T-helper 2 cell treated with Interferon-gamma antibody and Interleukin-4, amounts not matched to agents 5 μg/mL and 100 μg/mL, for 36 hours (primary cell): ENCODE measurements at regions not wholly inside any gene's neighbourhood (a gene's known extent, or its start where the extent isn't known, plus 50 kb on each side); places are given as distances from the start of the nearest gene placed in this dataset.
"Not testable (repeated sequence)": the region's sequence is repeated elsewhere in the genome, so short reads cannot be mapped to it uniquely, and the experiment has no call there.

ENCODE experiments used
- DNase-seq: peaks from one replicate; pipeline ENCODE4 v3.0.0; 2021; ENCODE audit warnings: low spot score
- H3K27ac Mint-ChIP-seq: one replicate; pipeline ENCODE4 v1.8.0; 2021; ENCODE audit warnings: mild to moderate bottlenecking, mixed read lengths
- H3K27me3 Mint-ChIP-seq: one replicate; pipeline ENCODE4 v1.8.0; 2021; ENCODE audit warnings: low read depth, mixed read lengths
- H3K36me3 Mint-ChIP-seq: one replicate; pipeline ENCODE4 v1.8.0; 2021; ENCODE audit warnings: low read depth, mixed read lengths
- H3K4me1 Mint-ChIP-seq: one replicate; pipeline ENCODE4 v1.8.0; 2021; ENCODE audit warnings: low read depth, mixed read lengths
- H3K4me3 Mint-ChIP-seq: one replicate; pipeline ENCODE4 v1.8.0; 2022; ENCODE audit warnings: mild to moderate bottlenecking, moderate library complexity, mixed read lengths
- H3K9me3 Mint-ChIP-seq: one replicate; pipeline ENCODE4 v1.8.0; 2021; ENCODE audit warnings: mixed read lengths

DNA sequence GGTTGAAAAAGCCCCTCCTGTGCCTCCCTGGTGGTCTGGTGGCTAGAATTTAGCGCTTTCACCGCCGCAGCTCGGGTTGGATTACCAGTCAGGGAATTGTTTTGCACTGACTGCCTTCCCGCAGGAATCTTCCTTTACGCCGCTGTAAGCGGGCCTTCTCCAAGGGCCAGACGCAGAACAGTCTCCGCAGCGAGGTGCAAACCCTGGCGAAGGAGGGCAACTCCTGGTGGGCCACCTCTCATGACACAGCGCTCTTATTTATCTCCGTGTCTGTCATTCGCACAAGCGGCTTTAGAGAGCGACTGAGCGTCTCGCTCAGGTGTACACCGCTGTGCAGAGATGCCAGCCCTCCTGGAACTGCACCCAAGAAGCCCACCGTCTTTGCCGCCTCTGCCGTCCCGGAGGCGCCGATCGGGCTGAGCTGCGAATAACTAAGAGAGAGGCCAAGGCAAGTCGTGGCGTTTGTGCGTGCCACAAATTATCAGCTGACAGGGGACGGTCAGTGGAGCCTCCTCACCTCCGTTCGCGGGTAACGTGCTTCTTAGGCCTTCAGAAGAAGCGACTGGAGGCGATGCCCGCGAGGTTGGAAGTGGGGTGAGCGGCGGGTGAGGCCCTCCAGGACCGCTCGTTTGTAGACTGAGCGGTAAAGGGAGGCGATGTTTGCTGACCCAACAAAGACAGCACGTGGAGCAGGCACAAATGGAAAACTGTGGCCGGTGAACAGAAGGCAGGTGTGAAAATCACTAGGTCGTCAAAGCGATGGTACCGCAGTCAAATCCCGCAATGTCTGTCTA is 93.5 kb downstream of the PRKAB2 start:
- Mint-ChIP-seq H3K27me3 (peaks cover 88% of the 10 kb centered on the region), H3K27ac (peak overlapping the region; percentile 47), H3K4me3 (peak overlapping the region; percentile 30), H3K9me3 (no peaks in the 10 kb centered on the region), H3K36me3 (no peaks in the 10 kb centered on the region), H3K4me1 (peaks cover 25% of the 10 kb centered on the region)
- DNase-seq = no peak

GRCh38 chr1:147077936-147078605 is 94.2 kb downstream of the PRKAB2 start:
- DNase-seq = no peak
- Mint-ChIP-seq H3K27ac (no peak overlapping the region), H3K9me3 (no peaks in the 10 kb centered on the region), H3K36me3 (no peaks in the 10 kb centered on the region), H3K4me3 (no peak overlapping the region), H3K27me3 (peaks cover 88% of the 10 kb centered on the region), H3K4me1 (peaks cover 18% of the 10 kb centered on the region)

GRCh38 chr1:147077523-147077922 is 94.7 kb downstream of the PRKAB2 start:
- Mint-ChIP-seq H3K4me3 (no peak overlapping the region), H3K27me3 (peaks cover 89% of the 10 kb centered on the region), H3K9me3 (no peaks in the 10 kb centered on the region), H3K4me1 (peaks cover 20% of the 10 kb centered on the region), H3K36me3 (peaks cover 2% of the 10 kb centered on the region), H3K27ac (no peak overlapping the region)
- no peak for DNase-seq

- H3K4me1 Mint-ChIP-seq = peaks cover 20% of the 10 kb centered on the region
- no peak for DNase-seq
Measured at GRCh38 chr1:147077081-147077480, 95.2 kb downstream of the PRKAB2 start.

GRCh38 chr1:147076442-147076841 is 95.8 kb downstream of the PRKAB2 start:
- peaks cover 2% of the 10 kb centered on the region for H3K36me3 Mint-ChIP-seq
- no peak overlapping the region for H3K4me3 Mint-ChIP-seq
- no peak overlapping the region for H3K27ac Mint-ChIP-seq
- no peak for DNase-seq
- peaks cover 94% of the 10 kb centered on the region for H3K27me3 Mint-ChIP-seq
- peaks cover 20% of the 10 kb centered on the region for H3K4me1 Mint-ChIP-seq
- no peaks in the 10 kb centered on the region for H3K9me3 Mint-ChIP-seq

More at GRCh38 chr1:147077081-147077480, 95.2 kb downstream of the PRKAB2 start:
- peaks cover 89% of the 10 kb centered on the region for H3K27me3 Mint-ChIP-seq
- no peaks in the 10 kb centered on the region for H3K9me3 Mint-ChIP-seq
- no peak overlapping the region for H3K27ac Mint-ChIP-seq
- H3K4me3 Mint-ChIP-seq = no peak overlapping the region
- peaks cover 2% of the 10 kb centered on the region for H3K36me3 Mint-ChIP-seq

DNA sequence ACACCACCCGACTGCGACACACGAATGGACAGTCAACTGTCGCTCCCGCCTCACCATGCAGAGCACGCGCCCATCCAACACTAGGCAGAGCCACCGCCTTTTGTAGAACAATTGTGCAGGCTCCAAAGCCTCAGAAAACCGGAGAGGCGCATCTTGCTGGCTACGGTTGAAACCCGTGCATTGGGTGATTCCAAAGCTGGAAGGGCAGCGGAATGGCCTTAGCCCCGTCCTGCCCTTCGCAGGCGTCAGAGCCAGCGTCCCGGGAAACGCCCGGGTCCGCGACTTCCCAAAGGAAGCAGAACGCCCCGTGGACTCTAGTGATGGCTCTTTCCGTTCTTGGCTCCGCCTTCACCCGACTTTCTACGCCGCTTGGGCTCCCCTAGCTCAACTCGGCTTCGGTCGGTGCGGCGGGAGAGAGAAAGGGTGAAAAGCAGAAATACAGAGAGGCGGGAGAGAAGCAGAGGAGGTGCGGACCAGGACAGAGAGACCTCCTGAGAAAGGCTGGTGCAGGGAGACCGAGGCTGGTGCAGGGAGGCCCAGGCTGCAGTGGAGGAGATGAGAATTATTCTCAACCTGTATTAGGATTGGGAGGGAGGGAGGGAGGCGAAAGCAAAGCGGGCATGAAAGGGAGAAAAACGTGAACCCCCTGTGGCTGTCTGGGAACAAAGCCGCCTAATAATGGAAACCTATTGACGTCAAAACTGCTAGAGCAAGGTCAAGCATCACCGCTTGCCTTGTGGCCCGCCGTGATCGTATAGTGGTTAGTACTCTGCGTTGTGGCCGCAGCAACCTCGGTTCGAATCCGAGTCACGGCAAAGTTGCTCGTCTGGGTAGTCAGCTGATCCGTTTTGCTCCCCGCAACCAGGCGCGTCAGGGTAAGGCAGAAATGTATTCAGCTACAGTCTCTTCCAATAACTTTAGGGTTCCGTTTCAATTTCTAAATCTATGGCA is 99.5 kb downstream of the PRKAB2 start:
- H3K9me3 Mint-ChIP-seq = no peaks in the 10 kb centered on the region
- H3K27ac Mint-ChIP-seq = no peak overlapping the region
- H3K4me1 Mint-ChIP-seq = peaks cover 4% of the 10 kb centered on the region
- H3K27me3 Mint-ChIP-seq = peaks cover 75% of the 10 kb centered on the region
- peak overlapping the region; percentile 76 for H3K4me3 Mint-ChIP-seq
- peaks cover 2% of the 10 kb centered on the region for H3K36me3 Mint-ChIP-seq
- DNase-seq = no peak

- Mint-ChIP-seq H3K9me3 (no peaks in the 10 kb centered on the region), H3K4me1 (peaks cover 2% of the 10 kb centered on the region), H3K36me3 (peaks cover 2% of the 10 kb centered on the region), H3K27me3 (peaks cover 68% of the 10 kb centered on the region), H3K27ac (no peak overlapping the region), H3K4me3 (no peak overlapping the region)
- DNase-seq = no peak
Measured at GRCh38 chr1:147071142-147071541, 101.1 kb downstream of the PRKAB2 start.

GRCh38 chr1:147062956-147063355 is 109.3 kb downstream of the PRKAB2 start:
- H3K27me3 Mint-ChIP-seq = peaks cover 35% of the 10 kb centered on the region
- H3K36me3 Mint-ChIP-seq = no peaks in the 10 kb centered on the region
- no peaks in the 10 kb centered on the region for H3K4me1 Mint-ChIP-seq
- no peaks in the 10 kb centered on the region for H3K9me3 Mint-ChIP-seq
- DNase-seq = no peak
- no peak overlapping the region for H3K27ac Mint-ChIP-seq
- no peak overlapping the region for H3K4me3 Mint-ChIP-seq

GRCh38 chr1:147061880-147062279 is 110.4 kb downstream of the PRKAB2 start:
- H3K27me3 Mint-ChIP-seq = peaks cover 43% of the 10 kb centered on the region
- not testable (repeated sequence) for H3K4me3 Mint-ChIP-seq, H3K4me1 Mint-ChIP-seq, H3K27ac Mint-ChIP-seq, H3K9me3 Mint-ChIP-seq, DNase-seq, H3K36me3 Mint-ChIP-seq

GRCh38 chr1:147053269-147053668 is 115.1 kb downstream of the NBPF12 start:
- Mint-ChIP-seq H3K4me1 (peaks cover 6% of the 10 kb centered on the region), H3K36me3 (no peaks in the 10 kb centered on the region)

DNA sequence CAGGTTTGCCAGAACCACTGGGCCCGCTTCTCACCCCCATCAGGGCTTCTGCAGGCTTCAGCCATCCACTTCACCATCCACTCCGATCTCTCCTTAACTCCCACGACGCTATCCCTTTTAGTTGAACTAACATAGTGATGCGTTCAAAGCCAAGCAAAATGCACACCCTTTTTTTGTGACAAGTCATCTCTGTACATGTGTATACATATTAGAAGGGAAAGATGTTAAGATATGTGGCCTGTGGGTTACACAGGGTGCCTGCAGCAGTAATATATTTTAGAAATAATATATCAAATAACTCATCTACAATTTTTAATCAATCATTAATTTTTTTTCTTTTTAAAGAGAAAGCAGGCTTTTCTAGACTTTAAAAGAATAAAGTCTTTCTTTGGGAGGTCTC is 114.6 kb downstream of the NBPF12 start:
- H3K27ac Mint-ChIP-seq = no peak overlapping the region
- peaks cover 38% of the 10 kb centered on the region for H3K27me3 Mint-ChIP-seq
- no peaks in the 10 kb centered on the region for H3K36me3 Mint-ChIP-seq
- no peak overlapping the region for H3K4me3 Mint-ChIP-seq
- peaks cover 7% of the 10 kb centered on the region for H3K4me1 Mint-ChIP-seq
- no peak for DNase-seq
- H3K9me3 Mint-ChIP-seq = no peaks in the 10 kb centered on the region

More at GRCh38 chr1:147053269-147053668, 115.1 kb downstream of the NBPF12 start:
- Mint-ChIP-seq H3K27ac (no peak overlapping the region), H3K27me3 (peaks cover 41% of the 10 kb centered on the region), H3K9me3 (no peaks in the 10 kb centered on the region), H3K4me3 (no peak overlapping the region)
- no peak for DNase-seq

DNA sequence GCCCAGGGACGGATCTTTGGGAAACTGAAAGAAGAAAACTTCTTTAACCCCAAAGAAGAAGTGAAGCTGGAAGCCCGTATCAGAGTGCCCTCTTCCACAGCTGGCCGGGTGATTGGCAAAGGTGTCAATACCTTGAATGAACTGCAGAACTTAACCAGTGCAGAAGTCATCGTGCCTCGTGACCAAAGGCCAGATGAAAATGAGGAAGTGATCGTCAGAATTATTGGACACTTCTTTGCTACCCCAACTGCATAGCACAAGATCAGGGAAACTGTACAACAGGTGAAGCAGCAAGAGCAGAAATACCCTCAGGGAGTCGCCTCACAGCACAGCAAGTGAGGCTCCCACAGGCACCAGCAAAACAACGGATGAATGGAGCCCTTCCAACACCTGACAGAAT is 114.0 kb downstream of the NBPF12 start:
- H3K27ac Mint-ChIP-seq = no peak overlapping the region
- H3K27me3 Mint-ChIP-seq = peaks cover 35% of the 10 kb centered on the region
- H3K4me3 Mint-ChIP-seq = no peak overlapping the region
- H3K4me1 Mint-ChIP-seq = peaks cover 9% of the 10 kb centered on the region
- H3K36me3 Mint-ChIP-seq = no peaks in the 10 kb centered on the region
- no peak for DNase-seq
- no peaks in the 10 kb centered on the region for H3K9me3 Mint-ChIP-seq

GRCh38 chr1:147051136-147051535 is 113.0 kb downstream of the NBPF12 start:
- H3K4me3 Mint-ChIP-seq = no peak overlapping the region
- peaks cover 19% of the 10 kb centered on the region for H3K4me1 Mint-ChIP-seq
- H3K27me3 Mint-ChIP-seq = peaks cover 26% of the 10 kb centered on the region
- H3K27ac Mint-ChIP-seq = no peak overlapping the region
- H3K36me3 Mint-ChIP-seq = no peaks in the 10 kb centered on the region
- H3K9me3 Mint-ChIP-seq = no peaks in the 10 kb centered on the region
- no peak for DNase-seq

- Mint-ChIP-seq H3K4me1 (peaks cover 24% of the 10 kb centered on the region), H3K4me3 (no peak overlapping the region), H3K9me3 (peaks cover 3% of the 10 kb centered on the region), H3K27ac (no peak overlapping the region), H3K36me3 (peaks cover 2% of the 10 kb centered on the region), H3K27me3 (peaks cover 24% of the 10 kb centered on the region)
- no peak for DNase-seq
Measured at GRCh38 chr1:147050654-147051053, 112.5 kb downstream of the NBPF12 start.
